ENCODE measurements at regions not wholly inside any gene's neighbourhood (a gene's known extent, or its start where the extent isn't known, plus 50 kb on each side); places are given as distances from the start of the nearest gene placed in this dataset.

DNA sequence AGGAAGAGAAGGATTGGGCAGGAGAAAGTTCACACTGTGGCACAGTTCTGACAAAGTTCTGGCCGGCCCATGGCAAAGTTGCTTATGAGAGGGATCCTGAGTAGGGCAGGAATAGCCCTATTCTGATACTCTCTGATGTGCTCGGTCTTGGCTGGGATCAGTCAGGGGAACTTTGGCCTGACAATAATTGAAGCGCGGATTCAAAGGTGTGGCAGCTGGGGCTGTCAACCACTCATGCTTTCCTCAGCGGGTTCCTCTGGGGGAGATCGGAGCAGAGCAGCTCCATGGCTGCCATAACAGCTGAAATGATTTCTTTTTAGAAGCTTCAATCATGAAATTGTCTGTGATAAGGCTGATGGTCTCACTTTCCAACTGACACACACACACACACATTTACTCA lies 714.1 kb downstream of the DHX35 start:
- no peaks in the 10 kb centered on the region for H3K4me1 ChIP-seq (ENCODE audit: control insufficient read depth, insufficient read depth, low read length)
- no peak for TF ChIP-seq ZBTB21 (tag by site-specific recombination; IDR thresholded peaks at IDR 0.05)
- TF ChIP-seq ZFP41 (tag by site-specific recombination; IDR thresholded peaks at IDR 0.05; ENCODE audit: borderline replicate concordance), result no peak
- no peak for TF ChIP-seq ZNF76 (tag by site-specific recombination; IDR thresholded peaks at IDR 0.05; ENCODE audit: borderline replicate concordance, low read depth)
- no peak for TF ChIP-seq ZBTB8A (tag by site-specific recombination; IDR thresholded peaks at IDR 0.05)
- no peak for TF ChIP-seq KLF8 (tag by site-specific recombination; IDR thresholded peaks at IDR 0.05)
- TF ChIP-seq, protein P1, sequence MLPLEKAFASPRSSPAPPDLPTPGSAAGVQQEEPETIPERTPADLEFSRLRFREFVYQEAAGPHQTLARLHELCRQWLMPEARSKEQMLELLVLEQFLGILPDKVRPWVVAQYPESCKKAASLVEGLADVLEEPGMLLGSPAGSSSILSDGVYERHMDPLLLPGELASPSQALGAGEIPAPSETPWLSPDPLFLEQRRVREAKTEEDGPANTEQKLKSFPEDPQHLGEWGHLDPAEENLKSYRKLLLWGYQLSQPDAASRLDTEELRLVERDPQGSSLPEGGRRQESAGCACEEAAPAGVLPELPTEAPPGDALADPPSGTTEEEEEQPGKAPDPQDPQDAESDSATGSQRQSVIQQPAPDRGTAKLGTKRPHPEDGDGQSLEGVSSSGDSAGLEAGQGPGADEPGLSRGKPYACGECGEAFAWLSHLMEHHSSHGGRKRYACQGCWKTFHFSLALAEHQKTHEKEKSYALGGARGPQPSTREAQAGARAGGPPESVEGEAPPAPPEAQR (tag by site-specific recombination; IDR thresholded peaks at IDR 0.05), result no peak
- no peak for TF ChIP-seq ZNF324 (tag by site-specific recombination; IDR thresholded peaks at IDR 0.05)
- no peak for TF ChIP-seq ZXDB (tag by site-specific recombination; IDR thresholded peaks at IDR 0.05)
- H3K4me3 ChIP-seq (ENCODE audit: low read depth, low read length), result no peak overlapping the region
- ChIA-PET CTCF (interaction anchor here (0.7 to 1.3 kb wide), 3 partner anchors 7 to 22 kb away, joined by 3 to 4 read pairs (median 3); no protein-coding TSS in a partner anchor), POLR2A (no interaction called here)
- H3K9me3 ChIP-seq (ENCODE audit: control insufficient read depth, insufficient read depth, low read depth, low read length), result no peaks in the 10 kb centered on the region
- H3K27ac ChIP-seq (ENCODE audit: extremely low read depth, low read depth, low read length), result no peak overlapping the region
- no peaks in the 10 kb centered on the region for H3K36me3 ChIP-seq (ENCODE audit: control insufficient read depth in 2 of 2, insufficient read depth in 1 of 2, low read length in 2 of 2)

DNA sequence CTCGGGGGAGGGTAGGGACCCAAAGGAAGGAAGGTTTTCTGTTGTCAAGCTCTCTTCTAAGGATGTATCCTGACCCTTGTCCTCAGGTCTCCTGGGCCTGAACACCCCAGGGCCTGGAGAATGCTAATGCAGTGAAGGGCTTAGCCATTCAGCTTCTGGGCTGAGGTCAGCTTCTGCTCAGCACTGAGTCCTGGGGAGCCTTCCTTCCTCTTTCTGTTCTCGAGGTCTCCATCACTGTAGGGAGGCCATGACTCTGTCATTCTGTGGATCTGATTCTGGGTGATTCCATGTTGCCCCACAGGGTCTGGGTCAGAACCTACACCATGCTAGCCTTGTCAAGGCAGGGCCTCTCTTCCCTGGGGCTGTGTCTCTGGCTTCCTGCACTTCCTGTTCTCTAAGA lies 712.7 kb downstream of the DHX35 start:
- H3K4me3 ChIP-seq (ENCODE audit: low read depth, low read length), result no peak overlapping the region
- ChIA-PET CTCF (interaction anchor here (0.6 kb wide), 2 partner anchors 563 to 625 kb away, joined by 3 to 4 read pairs; no protein-coding TSS in a partner anchor), POLR2A (no interaction called here)
- no peaks in the 10 kb centered on the region for H3K36me3 ChIP-seq (ENCODE audit: control insufficient read depth in 2 of 2, insufficient read depth in 1 of 2, low read length in 2 of 2)
- no peak overlapping the region for H3K27ac ChIP-seq (ENCODE audit: extremely low read depth, low read depth, low read length)
- no peaks in the 10 kb centered on the region for H3K4me1 ChIP-seq (ENCODE audit: control insufficient read depth, insufficient read depth, low read length)
- no peaks in the 10 kb centered on the region for H3K9me3 ChIP-seq (ENCODE audit: control insufficient read depth, insufficient read depth, low read depth, low read length)
- no peak for TF ChIP-seq BCL11B (tag by site-specific recombination; IDR thresholded peaks at IDR 0.05; ENCODE audit: low read depth)
- no peak for TF ChIP-seq ZNF23 (tag by site-specific recombination; IDR thresholded peaks at IDR 0.05; ENCODE audit: borderline replicate concordance)
- no peak for TF ChIP-seq KLF7 (tag by site-specific recombination; IDR thresholded peaks at IDR 0.05; ENCODE audit: borderline replicate concordance)
- TF ChIP-seq, protein P2, sequence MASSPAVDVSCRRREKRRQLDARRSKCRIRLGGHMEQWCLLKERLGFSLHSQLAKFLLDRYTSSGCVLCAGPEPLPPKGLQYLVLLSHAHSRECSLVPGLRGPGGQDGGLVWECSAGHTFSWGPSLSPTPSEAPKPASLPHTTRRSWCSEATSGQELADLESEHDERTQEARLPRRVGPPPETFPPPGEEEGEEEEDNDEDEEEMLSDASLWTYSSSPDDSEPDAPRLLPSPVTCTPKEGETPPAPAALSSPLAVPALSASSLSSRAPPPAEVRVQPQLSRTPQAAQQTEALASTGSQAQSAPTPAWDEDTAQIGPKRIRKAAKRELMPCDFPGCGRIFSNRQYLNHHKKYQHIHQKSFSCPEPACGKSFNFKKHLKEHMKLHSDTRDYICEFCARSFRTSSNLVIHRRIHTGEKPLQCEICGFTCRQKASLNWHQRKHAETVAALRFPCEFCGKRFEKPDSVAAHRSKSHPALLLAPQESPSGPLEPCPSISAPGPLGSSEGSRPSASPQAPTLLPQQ (tag by site-specific recombination; IDR thresholded peaks at IDR 0.05), result no peak
- TF ChIP-seq ZBTB7A (tag by site-specific recombination; IDR thresholded peaks at IDR 0.05; ENCODE audit: low read depth), result no peak
- TF ChIP-seq SP7 (tag by site-specific recombination; IDR thresholded peaks at IDR 0.05), result no peak
- TF ChIP-seq, protein P3, sequence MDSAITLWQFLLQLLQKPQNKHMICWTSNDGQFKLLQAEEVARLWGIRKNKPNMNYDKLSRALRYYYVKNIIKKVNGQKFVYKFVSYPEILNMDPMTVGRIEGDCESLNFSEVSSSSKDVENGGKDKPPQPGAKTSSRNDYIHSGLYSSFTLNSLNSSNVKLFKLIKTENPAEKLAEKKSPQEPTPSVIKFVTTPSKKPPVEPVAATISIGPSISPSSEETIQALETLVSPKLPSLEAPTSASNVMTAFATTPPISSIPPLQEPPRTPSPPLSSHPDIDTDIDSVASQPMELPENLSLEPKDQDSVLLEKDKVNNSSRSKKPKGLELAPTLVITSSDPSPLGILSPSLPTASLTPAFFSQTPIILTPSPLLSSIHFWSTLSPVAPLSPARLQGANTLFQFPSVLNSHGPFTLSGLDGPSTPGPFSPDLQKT (IDR thresholded peaks at IDR 0.05; ENCODE audit: borderline replicate concordance, low read depth, low read length), result no peak
- TF ChIP-seq ZNF169 (tag by site-specific recombination; IDR thresholded peaks at IDR 0.05), result no peak
- no peak for TF ChIP-seq ZBTB20 (tag by site-specific recombination; IDR thresholded peaks at IDR 0.05)

DNA sequence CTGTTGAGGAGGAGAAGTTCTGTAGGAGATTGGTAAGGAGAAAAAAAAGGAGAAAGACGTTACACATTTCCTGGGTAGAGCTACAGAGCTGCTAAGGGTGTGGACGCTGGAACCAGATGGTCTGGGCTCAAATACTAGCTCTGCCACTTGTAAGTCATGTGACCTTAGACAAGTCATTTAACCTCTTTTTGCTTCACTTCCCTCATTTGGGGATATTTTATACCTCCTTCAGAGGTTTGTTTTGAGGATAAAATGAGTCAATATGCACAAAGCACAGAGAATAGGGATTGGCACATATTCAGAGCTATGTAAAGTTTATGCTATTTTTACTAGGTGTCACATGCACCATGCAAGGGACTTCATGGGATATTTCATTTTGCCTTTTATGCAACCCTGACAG lies 708.8 kb downstream of the DHX35 start:
- no peak overlapping the region for H3K4me3 ChIP-seq (ENCODE audit: low read depth, low read length)
- no peaks in the 10 kb centered on the region for H3K9me3 ChIP-seq (ENCODE audit: control insufficient read depth, insufficient read depth, low read depth, low read length)
- TF ChIP-seq, protein P4, sequence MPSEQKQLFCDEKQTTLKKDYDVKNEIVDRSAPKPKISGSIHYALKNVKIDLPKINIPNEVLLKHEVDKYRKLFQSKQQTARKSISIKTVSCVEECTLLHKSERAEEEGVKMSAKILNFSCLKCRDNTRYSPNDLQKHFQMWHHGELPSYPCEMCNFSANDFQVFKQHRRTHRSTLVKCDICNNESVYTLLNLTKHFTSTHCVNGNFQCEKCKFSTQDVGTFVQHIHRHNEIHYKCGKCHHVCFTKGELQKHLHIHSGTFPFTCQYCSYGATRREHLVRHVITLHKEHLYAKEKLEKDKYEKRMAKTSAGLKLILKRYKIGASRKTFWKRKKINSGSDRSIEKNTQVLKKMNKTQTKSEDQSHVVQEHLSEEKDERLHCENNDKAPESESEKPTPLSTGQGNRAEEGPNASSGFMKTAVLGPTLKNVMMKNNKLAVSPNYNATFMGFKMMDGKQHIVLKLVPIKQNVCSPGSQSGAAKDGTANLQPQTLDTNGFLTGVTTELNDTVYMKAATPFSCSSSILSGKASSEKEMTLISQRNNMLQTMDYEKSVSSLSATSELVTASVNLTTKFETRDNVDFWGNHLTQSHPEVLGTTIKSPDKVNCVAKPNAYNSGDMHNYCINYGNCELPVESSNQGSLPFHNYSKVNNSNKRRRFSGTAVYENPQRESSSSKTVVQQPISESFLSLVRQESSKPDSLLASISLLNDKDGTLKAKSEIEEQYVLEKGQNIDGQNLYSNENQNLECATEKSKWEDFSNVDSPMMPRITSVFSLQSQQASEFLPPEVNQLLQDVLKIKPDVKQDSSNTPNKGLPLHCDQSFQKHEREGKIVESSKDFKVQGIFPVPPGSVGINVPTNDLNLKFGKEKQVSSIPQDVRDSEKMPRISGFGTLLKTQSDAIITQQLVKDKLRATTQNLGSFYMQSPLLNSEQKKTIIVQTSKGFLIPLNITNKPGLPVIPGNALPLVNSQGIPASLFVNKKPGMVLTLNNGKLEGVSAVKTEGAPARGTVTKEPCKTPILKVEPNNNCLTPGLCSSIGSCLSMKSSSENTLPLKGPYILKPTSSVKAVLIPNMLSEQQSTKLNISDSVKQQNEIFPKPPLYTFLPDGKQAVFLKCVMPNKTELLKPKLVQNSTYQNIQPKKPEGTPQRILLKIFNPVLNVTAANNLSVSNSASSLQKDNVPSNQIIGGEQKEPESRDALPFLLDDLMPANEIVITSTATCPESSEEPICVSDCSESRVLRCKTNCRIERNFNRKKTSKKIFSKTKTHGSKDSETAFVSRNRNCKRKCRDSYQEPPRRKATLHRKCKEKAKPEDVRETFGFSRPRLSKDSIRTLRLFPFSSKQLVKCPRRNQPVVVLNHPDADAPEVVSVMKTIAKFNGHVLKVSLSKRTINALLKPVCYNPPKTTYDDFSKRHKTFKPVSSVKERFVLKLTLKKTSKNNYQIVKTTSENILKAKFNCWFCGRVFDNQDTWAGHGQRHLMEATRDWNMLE (tag by site-specific recombination; conservative IDR thresholded peaks at IDR 0.05; ENCODE audit: low read depth), result no peak
- CTCF ChIA-PET, result no interaction called here
- POLR2A ChIA-PET, result no interaction called here
- no peak overlapping the region for H3K27ac ChIP-seq (ENCODE audit: extremely low read depth, low read depth, low read length)
- H3K4me1 ChIP-seq (ENCODE audit: control insufficient read depth, insufficient read depth, low read length), result no peaks in the 10 kb centered on the region
- no peaks in the 10 kb centered on the region for H3K36me3 ChIP-seq (ENCODE audit: control insufficient read depth in 2 of 2, insufficient read depth in 1 of 2, low read length in 2 of 2)

All from HEK293 (cell line).